ENCODE measurements at regions not wholly inside any gene's neighbourhood (a gene's known extent, or its start where the extent isn't known, plus 50 kb on each side); places are given as distances from the start of the nearest gene placed in this dataset.

- Histone ChIP-seq H3K27me3 (ENCODE audit: control insufficient read depth, insufficient read depth, low read length) (no peaks in the 10 kb centered on the region), H3K36me3 (ENCODE audit: control insufficient read depth, insufficient read depth, low read length) (no peaks in the 10 kb centered on the region), H3K4me3 (ENCODE audit: low read depth, low read length) (no peak overlapping the region)
- DNase-seq (ENCODE audit: low read depth) = no peak
- TF ChIP-seq CTCF (IDR thresholded peaks at IDR 0.05; ENCODE audit: insufficient read depth, low read length, poor library complexity, severe bottlenecking) = no peak
Observed at GRCh38 chr2:60154142-60154541, 399.3 kb downstream of the BCL11A start.

- DNase-seq (ENCODE audit: low read depth) = no peak
- no peaks in the 10 kb centered on the region for H3K36me3 ChIP-seq (ENCODE audit: control insufficient read depth, insufficient read depth, low read length)
- H3K4me3 ChIP-seq (ENCODE audit: low read depth, low read length) = no peak overlapping the region
- no peaks in the 10 kb centered on the region for H3K27me3 ChIP-seq (ENCODE audit: control insufficient read depth, insufficient read depth, low read length)
- TF ChIP-seq CTCF (IDR thresholded peaks at IDR 0.05; ENCODE audit: insufficient read depth, low read length, poor library complexity, severe bottlenecking) = peak; percentile 70
Observed at GRCh38 chr2:60152226-60152833, 401.1 kb downstream of the BCL11A start.

GRCh38 chr2:60149176-60149575 is 404.3 kb downstream of the BCL11A start:
- no peaks in the 10 kb centered on the region for H3K36me3 ChIP-seq (ENCODE audit: control insufficient read depth, insufficient read depth, low read length)
- no peaks in the 10 kb centered on the region for H3K27me3 ChIP-seq (ENCODE audit: control insufficient read depth, insufficient read depth, low read length)
- no peak for TF ChIP-seq CTCF (IDR thresholded peaks at IDR 0.05; ENCODE audit: insufficient read depth, low read length, poor library complexity, severe bottlenecking)
- H3K4me3 ChIP-seq (ENCODE audit: low read depth, low read length) = no peak overlapping the region
- DNase-seq (ENCODE audit: low read depth) = no peak

- no peak for TF ChIP-seq CTCF (IDR thresholded peaks at IDR 0.05; ENCODE audit: insufficient read depth, low read length, poor library complexity, severe bottlenecking)
- Histone ChIP-seq H3K4me3 (ENCODE audit: low read depth, low read length) (no peak overlapping the region), H3K36me3 (ENCODE audit: control insufficient read depth, insufficient read depth, low read length) (no peaks in the 10 kb centered on the region), H3K27me3 (ENCODE audit: control insufficient read depth, insufficient read depth, low read length) (no peaks in the 10 kb centered on the region)
- no peak for DNase-seq (ENCODE audit: low read depth)
Observed at GRCh38 chr2:60148716-60149115, 404.7 kb downstream of the BCL11A start.

- no peak for DNase-seq (ENCODE audit: low read depth)
- Histone ChIP-seq H3K4me3 (ENCODE audit: low read depth, low read length) (no peak overlapping the region), H3K36me3 (ENCODE audit: control insufficient read depth, insufficient read depth, low read length) (no peaks in the 10 kb centered on the region), H3K27me3 (ENCODE audit: control insufficient read depth, insufficient read depth, low read length) (no peaks in the 10 kb centered on the region)
- no peak for TF ChIP-seq CTCF (IDR thresholded peaks at IDR 0.05; ENCODE audit: insufficient read depth, low read length, poor library complexity, severe bottlenecking)
Observed at GRCh38 chr2:60140185-60140584, 413.3 kb downstream of the BCL11A start.

GRCh38 chr2:60136913-60137312 is 416.5 kb downstream of the BCL11A start:
- Histone ChIP-seq H3K36me3 (ENCODE audit: control insufficient read depth, insufficient read depth, low read length) (no peaks in the 10 kb centered on the region), H3K27me3 (ENCODE audit: control insufficient read depth, insufficient read depth, low read length) (no peaks in the 10 kb centered on the region), H3K4me3 (ENCODE audit: low read depth, low read length) (no peak overlapping the region)
- TF ChIP-seq CTCF (IDR thresholded peaks at IDR 0.05; ENCODE audit: insufficient read depth, low read length, poor library complexity, severe bottlenecking) = no peak
- DNase-seq (ENCODE audit: low read depth) = no peak

All from kidney epithelial cell (primary cell).